ENCODE measurements at regions not wholly inside any gene's neighbourhood (a gene's known extent, or its start where the extent isn't known, plus 50 kb on each side); places are given as distances from the start of the nearest gene placed in this dataset.

DNA sequence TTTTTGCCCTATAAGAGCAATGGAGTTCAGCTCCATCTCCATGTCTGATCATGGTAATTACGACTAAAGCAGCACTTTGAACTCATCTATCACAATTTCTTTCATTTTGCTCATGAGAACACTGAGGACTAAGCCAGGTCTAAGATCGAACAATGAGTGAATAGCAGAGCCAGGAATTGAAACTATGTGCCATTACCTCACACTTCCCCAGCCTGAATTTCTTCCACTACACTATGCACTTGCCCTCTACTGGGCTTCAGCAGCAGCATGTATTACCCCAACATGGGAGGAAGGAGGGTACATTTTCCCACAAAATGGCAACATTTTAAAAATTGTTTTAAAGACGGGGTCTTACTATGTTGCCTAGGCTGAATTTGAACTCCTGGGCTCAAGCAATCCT lies 274.7 kb upstream of the FGF13 start:
- Histone ChIP-seq H3K18ac (ENCODE audit: extremely low read depth, low read length) (no peak overlapping the region), H4K20me1 (replicated peaks in 1 of 2; ENCODE audit: control insufficient read depth in 1 of 2, insufficient read depth in 2 of 2, low read length in 2 of 2) (no peaks in the 10 kb centered on the region), H2BK12ac (ENCODE audit: low read depth, low read length) (no peak overlapping the region), H3K23ac (ENCODE audit: insufficient read length) (no peak overlapping the region), H2BK5ac (ENCODE audit: low read depth, low read length) (no peak overlapping the region), H2BK120ac (replicated peaks; ENCODE audit: low read depth, low read length) (no peak overlapping the region), H3K56ac (replicated peaks; ENCODE audit: insufficient read length, low read depth, low read length) (no peak overlapping the region), H3K9me3 (ENCODE audit: insufficient read depth in 2 of 2, low read depth in 1 of 2, low read length in 1 of 2) (no peaks in the 10 kb centered on the region), H3K4ac (replicated peaks; ENCODE audit: insufficient read length, low read depth, low read length) (no peak overlapping the region), H3K4me3 (ENCODE audit: extremely low read depth in 1 of 4, insufficient read depth in 2 of 4, low read depth in 3 of 4, low read length in 4 of 4) (no peak overlapping the region), H3K36me3 (ENCODE audit: control insufficient read depth in 2 of 4, insufficient read depth in 4 of 4, low read length in 3 of 4) (no peaks in the 10 kb centered on the region), H3K4me2 (ENCODE audit: insufficient read depth in 1 of 2, low read depth in 2 of 2, low read length in 2 of 2) (no peak overlapping the region), H3K4me1 (replicated peaks in 1 of 4; ENCODE audit: control insufficient read depth in 3 of 4, insufficient read depth in 4 of 4, low read length in 3 of 4) (no peaks in the 10 kb centered on the region), H4K5ac (ENCODE audit: insufficient read length, low read depth, low read length) (no peak overlapping the region), H2BK20ac (ENCODE audit: low read length) (no peak overlapping the region), H2AFZ (ENCODE audit: low read length) (no peak overlapping the region), H3K14ac (ENCODE audit: insufficient read length) (no peak overlapping the region), H3K23me2 (ENCODE audit: low read depth, low read length) (no peaks in the 10 kb centered on the region), H3K79me2 (ENCODE audit: control insufficient read depth in 1 of 2, insufficient read depth in 2 of 2, low read length in 2 of 2) (no peaks in the 10 kb centered on the region), H4K8ac (ENCODE audit: extremely low read depth, insufficient read depth, low read length) (no peak overlapping the region), H3K27ac (ENCODE audit: low read depth, low read length) (no peak overlapping the region), H4K91ac (replicated peaks; ENCODE audit: insufficient read length, low read length) (no peak overlapping the region), H2AK5ac (ENCODE audit: low read depth, low read length) (no peak overlapping the region), H3K27me3 (replicated peaks in 1 of 4; ENCODE audit: control insufficient read depth in 3 of 4, extremely low read depth in 1 of 4, insufficient read depth in 3 of 4, low read length in 3 of 4) (no peaks in the 10 kb centered on the region), H3K79me1 (ENCODE audit: low read depth, low read length) (no peaks in the 10 kb centered on the region), H3K9ac (replicated peaks in 1 of 4; ENCODE audit: extremely low read depth in 1 of 4, low read depth in 3 of 4, low read length in 3 of 4) (no peak overlapping the region), H2BK15ac (ENCODE audit: low read length) (no peak overlapping the region)
- no peak for DNase-seq (ENCODE audit: low read depth in 1 of 2, low spot score in 2 of 2)
- WGBS, 2 experiments (ENCODE audit: extremely low coverage in 1 of 2, insufficient coverage in 1 of 2, insufficient read length in 1 of 2, insufficient replicate concordance in 2 of 2, low coverage in 1 of 2, low lambda C conversion rate in 2 of 2, missing lambda C conversion rate in 1 of 2) = 90% methylated on average over 3 of the region's 3 CpGs; no CpG with 5 or more reads in 1 of the 2 experiments
- CTCF ChIA-PET (ENCODE audit: partially characterized antibody) = no interaction called here
- FAIRE-seq = no peak
- POLR2A ChIA-PET (ENCODE audit: partially characterized antibody) = no interaction called here
- TF ChIP-seq, protein P1, sequence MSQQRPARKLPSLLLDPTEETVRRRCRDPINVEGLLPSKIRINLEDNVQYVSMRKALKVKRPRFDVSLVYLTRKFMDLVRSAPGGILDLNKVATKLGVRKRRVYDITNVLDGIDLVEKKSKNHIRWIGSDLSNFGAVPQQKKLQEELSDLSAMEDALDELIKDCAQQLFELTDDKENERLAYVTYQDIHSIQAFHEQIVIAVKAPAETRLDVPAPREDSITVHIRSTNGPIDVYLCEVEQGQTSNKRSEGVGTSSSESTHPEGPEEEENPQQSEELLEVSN (IDR thresholded peaks at IDR 0.05) = no peak
- TF ChIP-seq CEBPB (IDR thresholded peaks at IDR 0.05; ENCODE audit: low read depth, low read length) (no peak), CHD1 (IDR thresholded peaks at IDR 0.05; ENCODE audit: low read depth, low read length) (no peak), GTF2F1 (IDR thresholded peaks at IDR 0.05; ENCODE audit: borderline replicate concordance, low read depth, low read length) (no peak), POU5F1 (IDR thresholded peaks at IDR 0.05; ENCODE audit: low read depth, low read length) (no peak), BCL11A (IDR thresholded peaks at IDR 0.05; ENCODE audit: low read depth in 2 of 2, low read length in 2 of 2) (no peak), TBP (IDR thresholded peaks at IDR 0.05; ENCODE audit: low read depth, low read length) (no peak), CHD2 (IDR thresholded peaks at IDR 0.05; ENCODE audit: low read length) (no peak), RXRA (IDR thresholded peaks at IDR 0.05; ENCODE audit: insufficient read depth, low read depth, low read length) (no peak), JUND (IDR thresholded peaks at IDR 0.05; ENCODE audit: low read length) (no peak), USF2 (IDR thresholded peaks at IDR 0.05; ENCODE audit: low read length) (no peak), RFX5 (IDR thresholded peaks at IDR 0.05; ENCODE audit: borderline replicate concordance, low read depth, low read length) (no peak), YY1 (IDR thresholded peaks at IDR 0.05; ENCODE audit: low read depth, low read length) (no peak), CREB1 (IDR thresholded peaks at IDR 0.05) (no peak)
